PC-9 (cell line): ENCODE measurements at regions not wholly inside any gene's neighbourhood (a gene's known extent, or its start where the extent isn't known, plus 50 kb on each side); places are given as distances from the start of the nearest gene placed in this dataset.

Experiments used
- BruUV-seq: library from RNA; stranded (reverse); fragments of 400-500 nt; replicated peaks from 2 replicates; lab custom pipeline; 2021; lab: Mats Ljungman, UMichigan
- CTCF ChIA-PET: fragments of 300-600 bp; sonication (Branson Sonifier 250); formaldehyde crosslinking; loops from one replicate; lab custom pipeline; 2022; ENCODE audit warnings: antibody characterized with exemption; lab: Charles Lee
- POLR2A ChIA-PET: fragments of 300-600 bp; sonication (Branson Sonifier 250); formaldehyde crosslinking; loops from one replicate; lab custom pipeline; 2022; ENCODE audit warnings: antibody characterized with exemption; ENCODE audit not compliant: unreplicated experiment; lab: Charles Lee
- DNase-seq, 2 experiments: peaks; one replicate each; pipeline versions ENCODE4 v3.0.0 to v3.0.0-alpha.2; 2015 to 2022; ENCODE audit warnings: mixed read lengths in 1 of 2
- H2AFZ ChIP-seq: fragments of 200-600 bp; sonication (generic); 2 replicates; pipeline ENCODE4 v1.8.1; 2017; ENCODE audit warnings: antibody characterized with exemption
- H3F3A ChIP-seq: fragments of 200-600 bp; sonication (generic); 2 replicates; pipeline ENCODE4 v1.8.1; 2017; ENCODE audit warnings: antibody characterized with exemption, mild to moderate bottlenecking, low read depth; ENCODE audit not compliant: insufficient read depth
- H3K27ac ChIP-seq: fragments of 200-600 bp; sonication (generic); 2 replicates; pipeline ENCODE4 v1.6.1; 2016; ENCODE audit warnings: mixed run types
- H3K27me3 ChIP-seq: fragments of 200-600 bp; sonication (generic); 2 replicates; pipeline ENCODE4 v1.6.1; 2016; ENCODE audit warnings: low read depth, mixed run types; ENCODE audit not compliant: insufficient read depth
- H3K36me3 ChIP-seq: fragments of 200-600 bp; sonication (generic); 2 replicates; pipeline ENCODE4 v1.6.1; 2016; ENCODE audit warnings: low read depth, mixed run types
- H3K4me1 ChIP-seq: fragments of 200-600 bp; sonication (generic); replicated peaks from 2 replicates; pipeline ENCODE4 v1.6.1; 2016; ENCODE audit warnings: mixed run types; ENCODE audit not compliant: insufficient read depth
- H3K4me2 ChIP-seq: fragments of 200-600 bp; sonication (generic); 2 replicates; pipeline ENCODE4 v1.6.1; 2017; ENCODE audit warnings: mixed run types
- H3K4me3 ChIP-seq: fragments of 200-600 bp; sonication (generic); 2 replicates; pipeline ENCODE4 v1.6.1; 2016; ENCODE audit warnings: mixed run types
- H3K79me2 ChIP-seq: fragments of 200-600 bp; sonication (generic); 2 replicates; pipeline ENCODE4 v1.6.1; 2017; ENCODE audit warnings: low read depth, mixed run types
- H3K9me2 ChIP-seq: fragments of 200-600 bp; sonication (generic); 2 replicates; pipeline ENCODE4 v1.8.1; 2017; ENCODE audit warnings: mild to moderate bottlenecking; ENCODE audit not compliant: insufficient read depth
- H3K9me3 ChIP-seq: fragments of 200-600 bp; sonication (generic); 2 replicates; pipeline ENCODE4 v1.8.1; 2016; ENCODE audit warnings: low read depth; ENCODE audit not compliant: insufficient read depth
- H4K20me1 ChIP-seq: fragments of 200-600 bp; sonication (generic); 2 replicates; pipeline ENCODE4 v1.8.1; 2017; ENCODE audit not compliant: insufficient read depth
- CTCF ChIP-seq: fragments of 200-600 bp; sonication (generic); conservative IDR thresholded peaks from 2 replicates; pipeline ENCODE4 v1.6.1; 2017; ENCODE audit warnings: mixed run types, antibody characterized with exemption, mild to moderate bottlenecking, moderate library complexity
- EZH2 ChIP-seq: fragments of 200-600 bp; sonication (generic); IDR thresholded peaks from 2 replicates; pipeline ENCODE4 v1.8.0; 2017; ENCODE audit warnings: antibody characterized with exemption, low read depth
- intact Hi-C: fragments of 100-400 bp; cut with micrococcal nuclease; formaldehyde crosslinking; loops from one replicate; pipeline ENCODE4 v1.10.0; 2022; ENCODE audit not compliant: unreplicated experiment

GRCh38 chr12:5140190-5140589 lies 96.5 kb downstream of the KCNA5 start:
- POLR2A ChIA-PET = no interaction called here
- BruUV-seq = no TSS peak
- DNase-seq = no peak
- Histone ChIP-seq H3F3A (no peaks in the 10 kb centered on the region), H4K20me1 (no peaks in the 10 kb centered on the region), H3K4me1 (no peaks in the 10 kb centered on the region), H3K4me2 (no peak overlapping the region), H3K27ac (no peak overlapping the region), H3K4me3 (no peak overlapping the region), H3K9me3 (no peaks in the 10 kb centered on the region), H3K27me3 (no peaks in the 10 kb centered on the region), H2AFZ (no peak overlapping the region), H3K36me3 (no peaks in the 10 kb centered on the region), H3K9me2 (no peaks in the 10 kb centered on the region), H3K79me2 (no peaks in the 10 kb centered on the region)
- CTCF ChIA-PET = no interaction called here
- intact Hi-C loops = no loop called here
- TF ChIP-seq CTCF (no peak), EZH2 (no peak)

GRCh38 chr12:5148880-5149279 lies 105.2 kb downstream of the KCNA5 start:
- H3K4me2 ChIP-seq = no peak overlapping the region
- H3K9me2 ChIP-seq = no peaks in the 10 kb centered on the region
- H3K4me3 ChIP-seq = no peak overlapping the region
- TF ChIP-seq CTCF (no peak), EZH2 (no peak)
- POLR2A ChIA-PET = no interaction called here
- no peak overlapping the region for H2AFZ ChIP-seq
- no peaks in the 10 kb centered on the region for H3K79me2 ChIP-seq
- no peaks in the 10 kb centered on the region for H4K20me1 ChIP-seq
- H3K9me3 ChIP-seq = no peaks in the 10 kb centered on the region
- peaks cover 14% of the 10 kb centered on the region; the same call in 1 of the 2 replicates for H3K27me3 ChIP-seq
- DNase-seq = no peak
- no peaks in the 10 kb centered on the region for H3K4me1 ChIP-seq
- no TSS peak for BruUV-seq
- CTCF ChIA-PET = no interaction called here
- H3K36me3 ChIP-seq = no peaks in the 10 kb centered on the region
- no peaks in the 10 kb centered on the region for H3F3A ChIP-seq
- intact Hi-C loops = no loop called here
- H3K27ac ChIP-seq = no peak overlapping the region

GRCh38 chr12:5154091-5154490 lies 110.4 kb downstream of the KCNA5 start:
- CTCF ChIA-PET = no interaction called here
- no TSS peak for BruUV-seq

More at GRCh38 chr12:5154091-5154490, 110.4 kb downstream of the KCNA5 start:
- Histone ChIP-seq H4K20me1 (no peaks in the 10 kb centered on the region), H3K27ac (no peak overlapping the region), H3K36me3 (no peaks in the 10 kb centered on the region), H3K27me3 (peaks cover 43% of the 10 kb centered on the region), H2AFZ (no peak overlapping the region), H3K4me1 (no peaks in the 10 kb centered on the region), H3K4me3 (no peak overlapping the region), H3K9me2 (no peaks in the 10 kb centered on the region), H3K79me2 (no peaks in the 10 kb centered on the region), H3F3A (no peaks in the 10 kb centered on the region), H3K4me2 (no peak overlapping the region), H3K9me3 (no peaks in the 10 kb centered on the region)
- no peak for TF ChIP-seq EZH2
- no peak for TF ChIP-seq CTCF
- POLR2A ChIA-PET = interaction anchor here (0.5 kb wide), 1 partner anchor 1088 kb away, joined by 4 read pairs; no protein-coding TSS in a partner anchor
- no peak for DNase-seq
- intact Hi-C loops = no loop called here
